ENCODE measurements at regions not wholly inside any gene's neighbourhood (a gene's known extent, or its start where the extent isn't known, plus 50 kb on each side); places are given as distances from the start of the nearest gene placed in this dataset.

GRCh38 chr6:95410168-95410567 is 167.2 kb upstream of the MANEA start:
- H3K27ac ChIP-seq (ENCODE audit: low read depth, low read length): no peak overlapping the region
- no peaks in the 10 kb centered on the region for H3K36me3 ChIP-seq (ENCODE audit: control insufficient read depth, insufficient read depth, low read length)
- no peak overlapping the region for H3K9ac ChIP-seq (ENCODE audit: low read depth, low read length)
- no peaks in the 10 kb centered on the region for H3K27me3 ChIP-seq (ENCODE audit: control insufficient read depth, insufficient read depth, low read length)
- H3K4me3 ChIP-seq (ENCODE audit: low read depth, low read length): no peak overlapping the region
- peaks cover 3% of the 10 kb centered on the region; the same call in 1 of the 2 replicates for H3K4me1 ChIP-seq (ENCODE audit: control insufficient read depth, insufficient read depth, low read length)
- H3K9me3 ChIP-seq (ENCODE audit: control insufficient read depth, insufficient read depth, low read length): no peaks in the 10 kb centered on the region

DNA sequence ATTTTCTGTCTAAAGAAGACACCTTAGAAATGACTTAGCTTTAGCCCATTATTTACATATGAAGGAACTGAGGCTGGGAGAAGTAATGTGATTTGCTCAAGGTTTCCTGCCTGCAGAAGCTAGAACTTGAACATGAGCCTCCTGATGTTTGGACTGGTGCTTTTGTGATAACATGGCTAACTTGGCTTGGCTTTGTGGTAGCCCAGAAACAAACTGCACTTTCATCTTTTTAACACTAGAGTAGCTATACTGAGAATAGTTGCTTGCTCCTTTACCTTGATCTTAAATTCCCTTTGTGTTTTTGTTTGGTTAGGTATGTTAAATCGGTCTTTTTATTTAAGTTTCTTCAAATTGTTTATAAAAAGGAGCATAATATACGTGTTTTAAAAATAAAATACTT is 163.5 kb upstream of the MANEA start:
- Histone ChIP-seq H3K27ac (ENCODE audit: low read depth, low read length) (no peak overlapping the region), H3K9ac (ENCODE audit: low read depth, low read length) (no peak overlapping the region), H3K4me1 (ENCODE audit: control insufficient read depth, insufficient read depth, low read length) (peaks cover 3% of the 10 kb centered on the region; the same call in 1 of the 2 replicates), H3K27me3 (ENCODE audit: control insufficient read depth, insufficient read depth, low read length) (no peaks in the 10 kb centered on the region), H3K36me3 (ENCODE audit: control insufficient read depth, insufficient read depth, low read length) (no peaks in the 10 kb centered on the region), H3K4me3 (ENCODE audit: low read depth, low read length) (no peak overlapping the region), H3K9me3 (ENCODE audit: control insufficient read depth, insufficient read depth, low read length) (no peaks in the 10 kb centered on the region)

GRCh38 chr6:95417856-95418255 is 159.5 kb upstream of the MANEA start:
- H3K27ac ChIP-seq (ENCODE audit: low read depth, low read length): no peak overlapping the region
- no peak overlapping the region for H3K4me3 ChIP-seq (ENCODE audit: low read depth, low read length)
- H3K27me3 ChIP-seq (ENCODE audit: control insufficient read depth, insufficient read depth, low read length): no peaks in the 10 kb centered on the region
- H3K9ac ChIP-seq (ENCODE audit: low read depth, low read length): no peak overlapping the region
- H3K36me3 ChIP-seq (ENCODE audit: control insufficient read depth, insufficient read depth, low read length): no peaks in the 10 kb centered on the region
- H3K4me1 ChIP-seq (ENCODE audit: control insufficient read depth, insufficient read depth, low read length): peaks cover 3% of the 10 kb centered on the region; the same call in 1 of the 2 replicates
- peaks cover 21% of the 10 kb centered on the region for H3K9me3 ChIP-seq (ENCODE audit: control insufficient read depth, insufficient read depth, low read length)

DNA sequence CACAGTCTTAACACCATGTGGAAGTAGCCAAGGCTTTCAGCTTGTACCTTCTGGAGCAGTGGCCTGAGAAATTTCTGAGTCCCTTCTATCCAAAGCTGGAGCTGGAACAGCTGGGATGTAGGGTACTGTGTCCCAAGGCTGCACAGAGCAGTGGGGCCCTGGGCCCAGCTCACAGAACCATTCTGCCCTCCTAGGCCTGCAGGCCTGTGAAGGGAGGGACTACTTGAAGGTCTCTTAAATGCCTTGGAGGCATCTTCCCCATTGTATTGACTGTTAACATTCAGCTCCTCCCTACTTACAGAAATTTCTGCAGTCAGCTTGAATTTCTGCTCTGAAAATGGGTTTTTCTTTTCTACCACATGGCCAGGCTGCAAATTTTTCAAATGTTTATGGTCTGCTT is 156.5 kb upstream of the MANEA start:
- no peak overlapping the region for H3K27ac ChIP-seq (ENCODE audit: low read depth, low read length)
- peaks cover 21% of the 10 kb centered on the region for H3K9me3 ChIP-seq (ENCODE audit: control insufficient read depth, insufficient read depth, low read length)
- H3K4me1 ChIP-seq (ENCODE audit: control insufficient read depth, insufficient read depth, low read length): no peaks in the 10 kb centered on the region
- no peak overlapping the region for H3K4me3 ChIP-seq (ENCODE audit: low read depth, low read length)
- H3K36me3 ChIP-seq (ENCODE audit: control insufficient read depth, insufficient read depth, low read length): no peaks in the 10 kb centered on the region
- no peak overlapping the region for H3K9ac ChIP-seq (ENCODE audit: low read depth, low read length)
- no peaks in the 10 kb centered on the region for H3K27me3 ChIP-seq (ENCODE audit: control insufficient read depth, insufficient read depth, low read length)

DNA sequence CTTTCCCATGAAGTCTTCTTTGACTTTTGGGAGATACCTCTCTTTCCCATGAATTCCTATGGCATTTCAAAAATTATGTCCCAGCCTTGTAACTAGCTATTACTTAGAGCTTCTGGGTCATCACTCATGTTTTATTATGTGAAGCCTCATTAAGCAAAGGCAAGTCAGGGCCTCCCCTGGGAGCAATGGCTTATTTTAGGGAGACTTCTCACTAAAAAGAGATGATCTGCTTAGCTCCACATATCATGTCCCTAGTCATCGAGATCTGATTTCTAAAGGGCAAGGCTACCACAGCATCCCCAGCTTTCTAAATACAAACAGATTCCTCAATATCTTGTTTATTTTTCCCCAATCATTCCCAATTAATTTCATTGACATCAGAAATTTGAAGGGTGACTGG is 154.0 kb upstream of the MANEA start:
- Histone ChIP-seq H3K27ac (ENCODE audit: low read depth, low read length) (no peak overlapping the region), H3K4me3 (ENCODE audit: low read depth, low read length) (no peak overlapping the region), H3K9me3 (ENCODE audit: control insufficient read depth, insufficient read depth, low read length) (peaks cover 21% of the 10 kb centered on the region), H3K27me3 (ENCODE audit: control insufficient read depth, insufficient read depth, low read length) (no peaks in the 10 kb centered on the region), H3K36me3 (ENCODE audit: control insufficient read depth, insufficient read depth, low read length) (no peaks in the 10 kb centered on the region), H3K9ac (ENCODE audit: low read depth, low read length) (no peak overlapping the region), H3K4me1 (ENCODE audit: control insufficient read depth, insufficient read depth, low read length) (no peaks in the 10 kb centered on the region)

DNA sequence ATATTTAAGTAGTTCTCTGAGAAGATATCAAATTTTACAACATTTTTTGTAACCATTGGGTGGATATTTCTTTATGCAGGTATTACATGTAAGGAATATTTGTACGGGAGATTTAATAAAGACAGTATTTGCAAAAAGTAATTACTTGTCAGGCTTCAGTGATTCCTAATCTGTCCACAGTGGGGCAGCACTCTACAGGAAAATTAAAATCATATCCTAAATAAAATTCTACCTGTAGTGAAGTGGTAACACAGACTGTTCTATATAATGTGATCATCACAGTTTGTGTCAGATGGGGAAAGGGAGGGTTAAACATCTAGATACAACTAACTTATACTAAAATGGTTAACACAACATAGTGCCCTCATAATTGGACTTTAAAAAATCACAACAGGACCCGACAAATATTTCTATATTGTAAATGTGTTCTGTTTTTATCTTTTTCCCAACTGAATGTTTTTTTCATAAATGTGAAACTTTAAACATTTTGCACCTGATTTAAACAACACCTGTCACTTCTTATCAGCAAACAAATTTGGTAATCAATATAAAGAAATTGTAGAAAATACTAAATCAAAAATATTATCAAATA is 145.6 kb upstream of the MANEA start:
- H3K9ac ChIP-seq (ENCODE audit: low read depth, low read length): no peak overlapping the region
- no peak overlapping the region for H3K27ac ChIP-seq (ENCODE audit: low read depth, low read length)
- H3K36me3 ChIP-seq (ENCODE audit: control insufficient read depth, insufficient read depth, low read length): no peaks in the 10 kb centered on the region
- no peak overlapping the region for H3K4me3 ChIP-seq (ENCODE audit: low read depth, low read length)
- H3K4me1 ChIP-seq (ENCODE audit: control insufficient read depth, insufficient read depth, low read length): no peaks in the 10 kb centered on the region
- H3K27me3 ChIP-seq (ENCODE audit: control insufficient read depth, insufficient read depth, low read length): no peaks in the 10 kb centered on the region
- no peaks in the 10 kb centered on the region for H3K9me3 ChIP-seq (ENCODE audit: control insufficient read depth, insufficient read depth, low read length)

- H3K9me3 ChIP-seq (ENCODE audit: control insufficient read depth, insufficient read depth, low read length): no peaks in the 10 kb centered on the region
- no peak overlapping the region for H3K27ac ChIP-seq (ENCODE audit: low read depth, low read length)
- H3K4me1 ChIP-seq (ENCODE audit: control insufficient read depth, insufficient read depth, low read length): no peaks in the 10 kb centered on the region
- no peak overlapping the region for H3K9ac ChIP-seq (ENCODE audit: low read depth, low read length)
- no peak overlapping the region for H3K4me3 ChIP-seq (ENCODE audit: low read depth, low read length)
- no peaks in the 10 kb centered on the region for H3K27me3 ChIP-seq (ENCODE audit: control insufficient read depth, insufficient read depth, low read length)
- H3K36me3 ChIP-seq (ENCODE audit: control insufficient read depth, insufficient read depth, low read length): no peaks in the 10 kb centered on the region
These were observed 137.6 kb upstream of the MANEA start for GRCh38 chr6:95439741-95440140.

GRCh38 chr6:95448208-95448607 is 129.1 kb upstream of the MANEA start:
- Histone ChIP-seq H3K4me1 (ENCODE audit: control insufficient read depth, insufficient read depth, low read length) (no peaks in the 10 kb centered on the region), H3K27ac (ENCODE audit: low read depth, low read length) (no peak overlapping the region), H3K27me3 (ENCODE audit: control insufficient read depth, insufficient read depth, low read length) (no peaks in the 10 kb centered on the region), H3K9ac (ENCODE audit: low read depth, low read length) (no peak overlapping the region), H3K36me3 (ENCODE audit: control insufficient read depth, insufficient read depth, low read length) (no peaks in the 10 kb centered on the region), H3K4me3 (ENCODE audit: low read depth, low read length) (no peak overlapping the region), H3K9me3 (ENCODE audit: control insufficient read depth, insufficient read depth, low read length) (no peaks in the 10 kb centered on the region)

GRCh38 chr6:95469511-95469910 is 107.8 kb upstream of the MANEA start:
- Histone ChIP-seq H3K36me3 (ENCODE audit: control insufficient read depth, insufficient read depth, low read length) (no peaks in the 10 kb centered on the region), H3K4me1 (ENCODE audit: control insufficient read depth, insufficient read depth, low read length) (no peaks in the 10 kb centered on the region), H3K4me3 (ENCODE audit: low read depth, low read length) (no peak overlapping the region), H3K27me3 (ENCODE audit: control insufficient read depth, insufficient read depth, low read length) (no peaks in the 10 kb centered on the region), H3K9me3 (ENCODE audit: control insufficient read depth, insufficient read depth, low read length) (no peaks in the 10 kb centered on the region; the same call in 1 of the 2 replicates), H3K27ac (ENCODE audit: low read depth, low read length) (no peak overlapping the region), H3K9ac (ENCODE audit: low read depth, low read length) (no peak overlapping the region)

- Histone ChIP-seq H3K4me3 (ENCODE audit: low read depth, low read length) (no peak overlapping the region), H3K36me3 (ENCODE audit: control insufficient read depth, insufficient read depth, low read length) (no peaks in the 10 kb centered on the region), H3K27me3 (ENCODE audit: control insufficient read depth, insufficient read depth, low read length) (no peaks in the 10 kb centered on the region), H3K9me3 (ENCODE audit: control insufficient read depth, insufficient read depth, low read length) (no peaks in the 10 kb centered on the region), H3K27ac (ENCODE audit: low read depth, low read length) (no peak overlapping the region), H3K4me1 (ENCODE audit: control insufficient read depth, insufficient read depth, low read length) (peaks cover 4% of the 10 kb centered on the region; the same call in 1 of the 2 replicates), H3K9ac (ENCODE audit: low read depth, low read length) (no peak overlapping the region)
These were observed 98.4 kb upstream of the MANEA start for GRCh38 chr6:95478941-95479340.

DNA sequence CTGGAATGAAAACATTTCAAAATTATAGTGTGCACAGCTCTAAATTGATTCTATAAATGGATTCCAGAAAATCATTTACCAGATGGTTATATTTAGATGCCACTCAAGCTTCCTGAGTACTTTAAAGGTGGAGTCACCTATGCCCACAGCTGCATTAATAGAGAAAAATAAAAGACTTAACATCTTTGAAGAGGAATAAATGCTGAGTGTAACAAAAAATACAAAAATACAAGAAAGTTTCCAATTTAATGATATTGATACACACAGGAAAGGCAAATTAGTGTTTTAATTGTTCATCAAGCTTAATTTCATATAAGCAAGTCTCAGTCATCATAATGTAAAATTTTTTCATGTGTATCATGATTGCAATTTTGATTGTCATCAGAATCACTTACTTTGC is 89.5 kb upstream of the MANEA start:
- no peaks in the 10 kb centered on the region for H3K9me3 ChIP-seq (ENCODE audit: control insufficient read depth, insufficient read depth, low read length)
- no peaks in the 10 kb centered on the region for H3K4me1 ChIP-seq (ENCODE audit: control insufficient read depth, insufficient read depth, low read length)
- H3K36me3 ChIP-seq (ENCODE audit: control insufficient read depth, insufficient read depth, low read length): no peaks in the 10 kb centered on the region
- H3K27me3 ChIP-seq (ENCODE audit: control insufficient read depth, insufficient read depth, low read length): no peaks in the 10 kb centered on the region
- H3K4me3 ChIP-seq (ENCODE audit: low read depth, low read length): no peak overlapping the region
- H3K9ac ChIP-seq (ENCODE audit: low read depth, low read length): no peak overlapping the region
- H3K27ac ChIP-seq (ENCODE audit: low read depth, low read length): no peak overlapping the region

All from HUES48 (cell line).